ENCODE measurements at regions not wholly inside any gene's neighbourhood (a gene's known extent, or its start where the extent isn't known, plus 50 kb on each side); places are given as distances from the start of the nearest gene placed in this dataset.
A peak's percentile ranks its signal among the peaks of the same experiment; 100 is the strongest.

GRCh38 chr20:20831794-20832193, 119.3 kb upstream of the RALGAPA2 start:
- DNase-seq, result no peak

GRCh38 chr20:20829681-20830080, 117.2 kb upstream of the RALGAPA2 start:
- DNase-seq, result no peak

- no peak for DNase-seq
Measured at GRCh38 chr20:20827992-20828597, 115.7 kb upstream of the RALGAPA2 start.

GRCh38 chr20:20824924-20825584, 112.6 kb upstream of the RALGAPA2 start:
- DNase-seq, result peak; percentile 44 to 80 (median 66)

- no peak for DNase-seq
Measured at GRCh38 chr20:20823476-20823881, 111.0 kb upstream of the RALGAPA2 start.

GRCh38 chr20:20821484-20822260, 109.2 kb upstream of the RALGAPA2 start:
- no peak for DNase-seq

- no peak for DNase-seq
Measured at GRCh38 chr20:20820785-20821483, 108.5 kb upstream of the RALGAPA2 start.

GRCh38 chr20:20820104-20820503, 107.7 kb upstream of the RALGAPA2 start:
- DNase-seq, result no peak

- DNase-seq, result no peak
Measured at GRCh38 chr20:20816969-20817755, 104.7 kb upstream of the RALGAPA2 start.

GRCh38 chr20:20815711-20816455, 103.4 kb upstream of the RALGAPA2 start:
- DNase-seq, result no peak

- DNase-seq, result no peak
Measured at GRCh38 chr20:20814685-20815084, 102.2 kb upstream of the RALGAPA2 start.

GRCh38 chr20:20812136-20812535, 99.7 kb upstream of the RALGAPA2 start:
- no peak for DNase-seq

- no peak for DNase-seq
Measured at GRCh38 chr20:20808016-20808415, 95.6 kb upstream of the RALGAPA2 start.

GRCh38 chr20:20806121-20807095, 94.0 kb upstream of the RALGAPA2 start:
- DNase-seq, result peak in 2 of 3 donors; percentile 34 to 74

- DNase-seq, result no peak
Measured at GRCh38 chr20:20803011-20803410, 90.6 kb upstream of the RALGAPA2 start.

- no peak for DNase-seq
Measured at GRCh38 chr20:20802328-20802727, 89.9 kb upstream of the RALGAPA2 start.

- DNase-seq, result no peak
Measured at GRCh38 chr20:20799716-20800312, 87.4 kb upstream of the RALGAPA2 start.

GRCh38 chr20:20797521-20798310, 85.3 kb upstream of the RALGAPA2 start:
- no peak for DNase-seq

Data from muscle of back (tissue), 3 donors.